Caco-2 (cell line): ENCODE measurements at regions not wholly inside any gene's neighbourhood (a gene's known extent, or its start where the extent isn't known, plus 50 kb on each side); places are given as distances from the start of the nearest gene placed in this dataset.
A peak's percentile ranks its signal among the peaks of the same experiment; 100 is the strongest.

Experiments used
- BruUV-seq: library from RNA; stranded (reverse); fragments of 400-500 nt; replicated peaks from 2 replicates; lab custom pipeline; 2021; lab: Mats Ljungman, UMichigan
- CTCF ChIA-PET: fragments of 300-600 bp; sonication (Branson Sonifier 250); formaldehyde crosslinking; loops from one replicate; lab custom pipeline; 2022; ENCODE audit warnings: antibody characterized with exemption; lab: Charles Lee
- POLR2A ChIA-PET: fragments of 300-600 bp; sonication (Branson Sonifier 250); formaldehyde crosslinking; loops from one replicate; lab custom pipeline; 2022; ENCODE audit warnings: antibody characterized with exemption; lab: Charles Lee
- DNase-seq, 2 experiments: peaks; one replicate each; pipeline versions ENCODE4 v3.0.0 to v3.0.0-alpha.2; 2020 to 2022
- H3K27me3 ChIP-seq: replicated peaks from 2 replicates; pipeline ENCODE4 v1.6.0; 2011; ENCODE audit warnings: low read length; ENCODE audit not compliant: control insufficient read depth, insufficient read depth
- H3K36me3 ChIP-seq: 2 replicates; pipeline ENCODE4 v1.5.1; 2011; ENCODE audit warnings: low read length; ENCODE audit not compliant: control insufficient read depth, insufficient read depth
- H3K4me1 ChIP-seq: fragments of 250-450 bp; sonication (Bioruptor Pico); 2 replicates; pipeline ENCODE4 v1.5.1; 2020; ENCODE audit warnings: mild to moderate bottlenecking
- H3K4me3 ChIP-seq: 2 replicates; pipeline ENCODE4 v1.5.1; 2011; ENCODE audit warnings: low read depth, mild to moderate bottlenecking, control low read depth, low read length
- H3K9me3 ChIP-seq: fragments of 250-450 bp; sonication (Bioruptor Pico); 2 replicates; pipeline ENCODE4 v1.5.1; 2020; ENCODE audit warnings: mild to moderate bottlenecking, moderate library complexity
- H3K27ac Mint-ChIP-seq: one replicate; pipeline ENCODE4 v1.8.0; 2022; ENCODE audit warnings: mixed read lengths; ENCODE audit not compliant: unreplicated experiment
- H3K27me3 Mint-ChIP-seq: one replicate; pipeline ENCODE4 v1.8.0; 2022; ENCODE audit warnings: mixed read lengths; ENCODE audit not compliant: insufficient read depth, unreplicated experiment
- H3K36me3 Mint-ChIP-seq: one replicate; pipeline ENCODE4 v1.8.0; 2022; ENCODE audit warnings: mild to moderate bottlenecking, mixed read lengths; ENCODE audit not compliant: insufficient read depth, unreplicated experiment
- H3K4me1 Mint-ChIP-seq: one replicate; pipeline ENCODE4 v1.8.0; 2022; ENCODE audit warnings: low read depth, mixed read lengths; ENCODE audit not compliant: unreplicated experiment
- H3K4me3 Mint-ChIP-seq: one replicate; pipeline ENCODE4 v1.8.0; 2022; ENCODE audit warnings: mild to moderate bottlenecking, moderate library complexity, mixed read lengths; ENCODE audit not compliant: unreplicated experiment
- H3K9me3 Mint-ChIP-seq: one replicate; pipeline ENCODE4 v1.8.0; 2022; ENCODE audit warnings: mixed read lengths; ENCODE audit not compliant: unreplicated experiment
- intact Hi-C: fragments of 100-400 bp; cut with micrococcal nuclease; formaldehyde crosslinking; loops from one replicate; pipeline ENCODE4 v1.10.0; 2022; ENCODE audit not compliant: unreplicated experiment
- TF ChIP-seq, protein P1 (sequence below), 2 experiments: fragments of 200-600 bp in 1 of 2; IDR thresholded peaks; 1 replicate in 1 of 2; 2 replicates in 1 of 2; pipeline versions ENCODE4 v1.5.1 to v1.8.0; 2011 to 2022; ENCODE audit warnings: antibody characterized with exemption in 1 of 2, control low read depth in 1 of 2, inconsistent platforms in 1 of 2, low read depth in 1 of 2, low read length in 1 of 2, mild to moderate bottlenecking in 1 of 2, moderate library complexity in 1 of 2; ENCODE audit not compliant: insufficient read depth in 1 of 2, severe bottlenecking in 1 of 2, unreplicated experiment in 1 of 2

DNA sequence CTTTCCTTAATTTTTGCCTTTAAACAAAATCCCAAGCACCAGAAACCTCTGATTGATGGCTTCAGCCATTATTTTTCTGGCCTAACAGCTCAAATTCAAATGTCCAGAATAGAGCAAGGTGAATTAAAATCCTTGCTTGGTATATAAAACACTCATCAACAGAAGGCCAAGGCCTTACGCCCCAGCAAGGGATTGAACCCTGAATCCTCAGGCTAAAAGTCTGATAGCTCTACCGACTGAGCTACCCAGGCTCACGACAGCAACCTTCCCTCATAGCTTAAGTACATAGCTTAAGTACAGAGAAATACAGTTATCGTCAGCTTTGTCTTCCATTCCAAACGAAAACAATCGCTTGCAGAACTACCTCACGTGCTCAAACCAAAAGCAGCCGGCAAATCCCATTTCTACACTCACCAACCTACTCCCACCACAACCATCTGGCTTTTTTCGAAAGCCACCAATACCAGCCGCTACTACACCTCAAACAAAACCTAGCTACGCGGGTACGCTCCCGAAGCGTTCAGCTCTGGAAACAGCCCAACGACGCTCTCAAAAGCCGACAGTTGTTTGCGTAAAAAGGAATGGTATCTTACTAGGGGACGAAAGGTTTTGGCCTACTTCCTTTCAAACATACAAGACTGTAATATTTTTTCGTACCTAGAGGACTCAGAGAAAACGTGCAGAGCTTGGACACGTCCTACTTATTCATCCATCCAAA lies 167.5 kb downstream of the GPX5 start:
- no peaks in the 10 kb centered on the region for H3K9me3 ChIP-seq
- no peaks in the 10 kb centered on the region for H3K27me3 ChIP-seq
- BruUV-seq = no TSS peak
- TF ChIP-seq, protein P1, sequence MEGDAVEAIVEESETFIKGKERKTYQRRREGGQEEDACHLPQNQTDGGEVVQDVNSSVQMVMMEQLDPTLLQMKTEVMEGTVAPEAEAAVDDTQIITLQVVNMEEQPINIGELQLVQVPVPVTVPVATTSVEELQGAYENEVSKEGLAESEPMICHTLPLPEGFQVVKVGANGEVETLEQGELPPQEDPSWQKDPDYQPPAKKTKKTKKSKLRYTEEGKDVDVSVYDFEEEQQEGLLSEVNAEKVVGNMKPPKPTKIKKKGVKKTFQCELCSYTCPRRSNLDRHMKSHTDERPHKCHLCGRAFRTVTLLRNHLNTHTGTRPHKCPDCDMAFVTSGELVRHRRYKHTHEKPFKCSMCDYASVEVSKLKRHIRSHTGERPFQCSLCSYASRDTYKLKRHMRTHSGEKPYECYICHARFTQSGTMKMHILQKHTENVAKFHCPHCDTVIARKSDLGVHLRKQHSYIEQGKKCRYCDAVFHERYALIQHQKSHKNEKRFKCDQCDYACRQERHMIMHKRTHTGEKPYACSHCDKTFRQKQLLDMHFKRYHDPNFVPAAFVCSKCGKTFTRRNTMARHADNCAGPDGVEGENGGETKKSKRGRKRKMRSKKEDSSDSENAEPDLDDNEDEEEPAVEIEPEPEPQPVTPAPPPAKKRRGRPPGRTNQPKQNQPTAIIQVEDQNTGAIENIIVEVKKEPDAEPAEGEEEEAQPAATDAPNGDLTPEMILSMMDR (IDR thresholded peaks at IDR 0.05; ENCODE audit: insufficient read depth in 1 of 2, low read depth in 1 of 2, low read length in 1 of 2, severe bottlenecking in 1 of 2, unreplicated experiment in 1 of 2) = no peak
- no peak overlapping the region for H3K4me3 ChIP-seq
- DNase-seq = no peak
- Mint-ChIP-seq H3K36me3 (peaks cover 17% of the 10 kb centered on the region), H3K4me3 (peak overlapping the region; percentile 9), H3K9me3 (no peaks in the 10 kb centered on the region), H3K4me1 (peaks cover 46% of the 10 kb centered on the region), H3K27ac (peak overlapping the region; percentile 75), H3K27me3 (no peaks in the 10 kb centered on the region)
- H3K36me3 ChIP-seq = no peaks in the 10 kb centered on the region
- ChIA-PET POLR2A (no interaction called here), CTCF (interaction anchor here (1.5 kb wide), 1 partner anchor 36 kb away, joined by 4 read pairs; no protein-coding TSS in a partner anchor)
- intact Hi-C loops = no loop called here
- H3K4me1 ChIP-seq = peaks cover 59% of the 10 kb centered on the region

DNA sequence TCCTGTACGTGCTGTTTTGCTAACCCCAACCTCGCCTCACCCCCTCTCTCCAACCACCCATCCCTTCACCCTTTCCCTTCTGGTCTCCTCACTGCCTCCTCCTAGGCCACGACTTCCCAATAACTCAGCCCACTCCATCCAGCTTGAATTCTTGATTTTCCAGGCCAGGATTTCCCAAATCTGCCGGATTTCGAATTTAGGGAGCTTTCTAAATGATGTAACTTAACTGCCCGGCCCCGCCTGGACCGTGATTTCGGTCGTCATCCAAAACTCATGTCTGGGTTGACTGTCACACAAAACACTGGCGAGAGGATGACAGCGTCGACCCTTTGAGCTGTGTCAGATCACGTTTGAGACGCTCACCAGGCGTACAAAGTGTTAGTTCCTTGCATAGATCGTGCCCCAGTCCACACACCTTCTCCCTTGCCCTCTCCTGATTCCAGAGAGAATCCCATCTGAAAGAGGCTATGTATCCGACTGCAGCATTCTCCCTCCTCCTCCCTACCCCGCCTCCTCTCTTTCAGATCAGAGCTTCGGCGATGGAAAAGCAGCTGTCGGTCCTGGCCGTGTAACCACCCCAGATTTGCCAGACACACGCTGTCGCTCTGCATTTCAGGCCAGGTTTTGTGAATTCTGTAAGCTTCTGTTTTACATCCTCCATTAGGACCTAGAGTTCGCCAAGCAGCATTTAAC lies 168.2 kb downstream of the GPX5 start:
- Mint-ChIP-seq H3K9me3 (no peaks in the 10 kb centered on the region), H3K27me3 (no peaks in the 10 kb centered on the region), H3K4me1 (peaks cover 42% of the 10 kb centered on the region), H3K36me3 (peaks cover 14% of the 10 kb centered on the region), H3K4me3 (peak overlapping the region; percentile 9), H3K27ac (peak overlapping the region; percentile 75)
- TF ChIP-seq, protein P1 (IDR thresholded peaks at IDR 0.05; ENCODE audit: insufficient read depth in 1 of 2, low read depth in 1 of 2, low read length in 1 of 2, severe bottlenecking in 1 of 2, unreplicated experiment in 1 of 2) = no peak
- Histone ChIP-seq H3K4me1 (peaks cover 56% of the 10 kb centered on the region), H3K4me3 (no peak overlapping the region), H3K36me3 (no peaks in the 10 kb centered on the region), H3K27me3 (no peaks in the 10 kb centered on the region), H3K9me3 (no peaks in the 10 kb centered on the region)
- ChIA-PET CTCF (interaction anchor here (1.5 kb wide), 1 partner anchor 35 kb away, joined by 4 read pairs; no protein-coding TSS in a partner anchor), POLR2A (no interaction called here)
- DNase-seq = no peak
- intact Hi-C loops = no loop called here
- no TSS peak for BruUV-seq

DNA sequence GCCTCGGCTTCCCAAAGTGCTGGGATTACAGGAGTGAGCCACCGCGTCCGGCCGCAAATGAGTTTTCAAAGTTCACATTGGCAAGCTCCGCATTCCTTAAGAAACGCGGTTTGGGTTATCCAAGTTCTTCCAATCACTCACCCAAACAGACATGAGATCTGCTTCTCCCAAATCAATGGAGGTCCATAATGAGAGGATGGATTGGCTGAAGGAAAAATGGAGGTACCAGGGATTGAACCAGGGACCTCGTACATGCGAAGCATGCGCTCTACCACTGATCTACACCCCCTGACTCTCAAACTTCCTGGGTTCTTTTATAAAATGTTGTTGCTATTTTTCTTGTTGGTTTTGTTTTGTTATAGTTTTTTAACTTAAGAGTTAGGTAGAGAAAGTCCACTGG lies 170.0 kb downstream of the GPX5 start:
- H3K27ac Mint-ChIP-seq = no peak overlapping the region
- no peaks in the 10 kb centered on the region for H3K27me3 Mint-ChIP-seq
- TF ChIP-seq, protein P1 (IDR thresholded peaks at IDR 0.05; ENCODE audit: insufficient read depth in 1 of 2, low read depth in 1 of 2, low read length in 1 of 2, severe bottlenecking in 1 of 2, unreplicated experiment in 1 of 2) = no peak
- POLR2A ChIA-PET = no interaction called here
- no peaks in the 10 kb centered on the region for H3K9me3 Mint-ChIP-seq
- peaks cover 36% of the 10 kb centered on the region for H3K4me1 Mint-ChIP-seq
- CTCF ChIA-PET = no interaction called here
- Histone ChIP-seq H3K4me1 (peaks cover 44% of the 10 kb centered on the region), H3K27me3 (no peaks in the 10 kb centered on the region), H3K9me3 (no peaks in the 10 kb centered on the region), H3K4me3 (no peak overlapping the region), H3K36me3 (no peaks in the 10 kb centered on the region)
- peaks cover 14% of the 10 kb centered on the region for H3K36me3 Mint-ChIP-seq
- intact Hi-C loops = no loop called here
- DNase-seq = no peak
- no TSS peak for BruUV-seq
- H3K4me3 Mint-ChIP-seq = no peak overlapping the region
